ENCODE measurements at regions not wholly inside any gene's neighbourhood (a gene's known extent, or its start where the extent isn't known, plus 50 kb on each side); places are given as distances from the start of the nearest gene placed in this dataset.

DNA sequence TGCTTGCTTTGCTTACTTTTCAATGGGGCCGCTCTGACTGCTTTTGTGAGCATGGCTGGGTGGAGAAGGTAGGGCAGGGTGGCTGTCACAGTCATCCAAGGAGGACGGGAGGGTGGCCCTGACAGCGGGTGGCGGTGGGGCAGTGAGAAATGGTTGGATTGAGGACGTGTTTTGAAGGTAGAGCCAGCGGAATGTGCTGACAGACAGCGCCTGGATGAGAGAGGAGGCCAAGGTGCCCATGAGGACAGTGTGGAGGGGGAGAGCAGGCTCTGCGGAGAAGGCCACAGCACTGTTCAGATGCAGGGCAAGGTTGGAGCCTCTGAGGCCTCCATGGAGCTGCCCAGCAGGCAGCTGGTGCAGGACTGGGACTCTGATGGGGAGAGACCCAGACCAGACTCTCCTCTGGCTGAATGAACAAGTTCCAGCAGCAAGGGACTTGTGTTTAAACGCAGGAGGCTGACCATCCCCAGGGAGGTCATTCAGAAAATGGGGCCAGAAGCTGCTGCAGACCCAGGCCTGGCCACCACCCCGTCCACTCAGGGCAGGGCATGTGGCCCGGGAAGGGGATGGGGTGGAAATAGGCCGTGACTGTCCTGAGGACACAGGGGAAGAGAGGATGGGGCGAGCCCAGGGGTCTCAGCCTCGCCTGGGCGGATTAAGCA, 120.3 kb upstream of the PRR20G start:
- Mint-ChIP-seq H3K27me3 (ENCODE audit: unreplicated experiment) (peaks cover 4% of the 10 kb centered on the region), H3K4me3 (ENCODE audit: unreplicated experiment) (no peak overlapping the region), H3K36me3 (ENCODE audit: unreplicated experiment) (no peaks in the 10 kb centered on the region), H3K9me3 (ENCODE audit: unreplicated experiment) (peaks cover 6% of the 10 kb centered on the region), H3K4me1 (ENCODE audit: low read depth, unreplicated experiment) (peaks cover 23% of the 10 kb centered on the region), H3K27ac (ENCODE audit: unreplicated experiment) (no peak overlapping the region)
- TF ChIP-seq, protein P1, sequence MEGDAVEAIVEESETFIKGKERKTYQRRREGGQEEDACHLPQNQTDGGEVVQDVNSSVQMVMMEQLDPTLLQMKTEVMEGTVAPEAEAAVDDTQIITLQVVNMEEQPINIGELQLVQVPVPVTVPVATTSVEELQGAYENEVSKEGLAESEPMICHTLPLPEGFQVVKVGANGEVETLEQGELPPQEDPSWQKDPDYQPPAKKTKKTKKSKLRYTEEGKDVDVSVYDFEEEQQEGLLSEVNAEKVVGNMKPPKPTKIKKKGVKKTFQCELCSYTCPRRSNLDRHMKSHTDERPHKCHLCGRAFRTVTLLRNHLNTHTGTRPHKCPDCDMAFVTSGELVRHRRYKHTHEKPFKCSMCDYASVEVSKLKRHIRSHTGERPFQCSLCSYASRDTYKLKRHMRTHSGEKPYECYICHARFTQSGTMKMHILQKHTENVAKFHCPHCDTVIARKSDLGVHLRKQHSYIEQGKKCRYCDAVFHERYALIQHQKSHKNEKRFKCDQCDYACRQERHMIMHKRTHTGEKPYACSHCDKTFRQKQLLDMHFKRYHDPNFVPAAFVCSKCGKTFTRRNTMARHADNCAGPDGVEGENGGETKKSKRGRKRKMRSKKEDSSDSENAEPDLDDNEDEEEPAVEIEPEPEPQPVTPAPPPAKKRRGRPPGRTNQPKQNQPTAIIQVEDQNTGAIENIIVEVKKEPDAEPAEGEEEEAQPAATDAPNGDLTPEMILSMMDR (IDR thresholded peaks at IDR 0.05; ENCODE audit: partially characterized antibody, unreplicated experiment), result no peak
- DNase-seq, result no peak

- DNase-seq, result no peak
- Mint-ChIP-seq H3K27me3 (ENCODE audit: unreplicated experiment) (peaks cover 3% of the 10 kb centered on the region), H3K36me3 (ENCODE audit: unreplicated experiment) (no peaks in the 10 kb centered on the region), H3K4me1 (ENCODE audit: low read depth, unreplicated experiment) (peaks cover 23% of the 10 kb centered on the region), H3K9me3 (ENCODE audit: unreplicated experiment) (peaks cover 6% of the 10 kb centered on the region), H3K4me3 (ENCODE audit: unreplicated experiment) (peak overlapping the region; percentile 25), H3K27ac (ENCODE audit: unreplicated experiment) (no peak overlapping the region)
- TF ChIP-seq, protein P1 (IDR thresholded peaks at IDR 0.05; ENCODE audit: partially characterized antibody, unreplicated experiment), result no peak
Measured at GRCh38 chr3:127407026-127407939, 119.4 kb upstream of the PRR20G start.

- no peak overlapping the region for H3K27ac Mint-ChIP-seq (ENCODE audit: unreplicated experiment)
- peaks cover 22% of the 10 kb centered on the region for H3K4me1 Mint-ChIP-seq (ENCODE audit: low read depth, unreplicated experiment)
- H3K27me3 Mint-ChIP-seq (ENCODE audit: unreplicated experiment), result peaks cover 3% of the 10 kb centered on the region
- no peak overlapping the region for H3K4me3 Mint-ChIP-seq (ENCODE audit: unreplicated experiment)
- H3K9me3 Mint-ChIP-seq (ENCODE audit: unreplicated experiment), result peaks cover 6% of the 10 kb centered on the region
- no peaks in the 10 kb centered on the region for H3K36me3 Mint-ChIP-seq (ENCODE audit: unreplicated experiment)
- no peak for DNase-seq
- TF ChIP-seq, protein P1 (IDR thresholded peaks at IDR 0.05; ENCODE audit: partially characterized antibody, unreplicated experiment), result peak; percentile 37
Measured at GRCh38 chr3:127406309-127407025, 118.6 kb upstream of the PRR20G start.

GRCh38 chr3:127405791-127406190, 117.9 kb upstream of the PRR20G start:
- DNase-seq, result no peak
- H3K4me3 Mint-ChIP-seq (ENCODE audit: unreplicated experiment), result no peak overlapping the region
- H3K27ac Mint-ChIP-seq (ENCODE audit: unreplicated experiment), result no peak overlapping the region
- peaks cover 18% of the 10 kb centered on the region for H3K4me1 Mint-ChIP-seq (ENCODE audit: low read depth, unreplicated experiment)
- TF ChIP-seq, protein P1 (IDR thresholded peaks at IDR 0.05; ENCODE audit: partially characterized antibody, unreplicated experiment), result no peak
- H3K36me3 Mint-ChIP-seq (ENCODE audit: unreplicated experiment), result no peaks in the 10 kb centered on the region
- H3K9me3 Mint-ChIP-seq (ENCODE audit: unreplicated experiment), result peaks cover 6% of the 10 kb centered on the region
- H3K27me3 Mint-ChIP-seq (ENCODE audit: unreplicated experiment), result peaks cover 3% of the 10 kb centered on the region
